Lung (tissue), 11 donors: ENCODE measurements at regions not wholly inside any gene's neighbourhood (a gene's known extent, or its start where the extent isn't known, plus 50 kb on each side); places are given as distances from the start of the nearest gene placed in this dataset.

Source experiments
- ATAC-seq: fragments of 200-7000 bp; cut with Tn5 transposase; one replicate; pipeline ENCODE4 v1.9.1; 2020; ENCODE audit warnings: moderate number of reproducible peaks; ENCODE audit not compliant: insufficient read depth, low FRiP score
- DNase-seq, 3 donors: peaks; one replicate each; pipeline ENCODE4 v3.0.0-alpha.2; 2013 to 2017
- H3K27ac ChIP-seq, 2 donors: one replicate each; pipeline ENCODE4 v1.5.1; 2013; ENCODE audit warnings: mild to moderate bottlenecking in 2 of 2, moderate library complexity in 2 of 2, control low read depth in 1 of 2, inconsistent platforms in 1 of 2, low read depth in 1 of 2, low read length in 1 of 2
- H3K27me3 ChIP-seq, 3 donors: one replicate each; pipeline ENCODE4 v1.5.1; 2013; ENCODE audit warnings: low read length in 2 of 3; ENCODE audit not compliant: control insufficient read depth in 3 of 3, insufficient read depth in 3 of 3
- H3K36me3 ChIP-seq, 4 donors: one replicate each; pipeline ENCODE4 v1.5.1; 2013; ENCODE audit warnings: low read length in 4 of 4, mild to moderate bottlenecking in 1 of 4, moderate library complexity in 1 of 4; ENCODE audit not compliant: control insufficient read depth in 4 of 4, insufficient read depth in 4 of 4
- H3K4me1 ChIP-seq, 5 donors: one replicate each; pipeline ENCODE4 v1.5.1; 2013; ENCODE audit warnings: low read length in 5 of 5, mild to moderate bottlenecking in 2 of 5, moderate library complexity in 1 of 5; ENCODE audit not compliant: control insufficient read depth in 5 of 5, insufficient read depth in 5 of 5
- H3K4me3 ChIP-seq: one replicate; pipeline ENCODE4 v1.5.1; 2013; ENCODE audit warnings: mild to moderate bottlenecking, control low read depth, moderate library complexity
- H3K9ac ChIP-seq, 2 donors: one replicate each; pipeline ENCODE4 v1.5.1; 2013; ENCODE audit warnings: low read length in 2 of 2, control low read depth in 1 of 2; ENCODE audit not compliant: insufficient read depth in 1 of 2
- H3K9me3 ChIP-seq, 4 donors: one replicate each; pipeline ENCODE4 v1.5.1; 2013; ENCODE audit warnings: low read length in 3 of 4, mild to moderate bottlenecking in 1 of 4, moderate library complexity in 1 of 4; ENCODE audit not compliant: control insufficient read depth in 4 of 4, insufficient read depth in 3 of 4
- CTCF ChIP-seq: IDR thresholded peaks from 2 replicates; pipeline ENCODE4 v1.5.1; 2012; ENCODE audit warnings: mild to moderate bottlenecking; ENCODE audit errors: control extremely low read depth, extremely low read depth
- WGBS, 2 donors: extraction: QIAGEN DNeasy Blood & Tissue Kit; methylation state at CpG; one replicate each; pipeline ENCODE4 v1.1.7; 2013; 5-methylcytosine and 5-hydroxymethylcytosine counted together
- donor health status: control.
- donor health status: control.
- donor health status: Bipolar disorder and iron deficiency.
- donor health status: healthy.
- donor health status: DM: yes; HTN: yes; CAD: no.

- 29 to 41% methylated on average over 8 of the region's 8 CpGs for WGBS, 2 donors
- H3K9ac ChIP-seq = no peak overlapping the region
- peak in 2 of 3 donors; percentile 89 to 91 for DNase-seq
Observed at GRCh38 chr2:146734042-146734820, 1110.6 kb upstream of the ACVR2A start.

GRCh38 chr2:146730882-146731281, 1113.9 kb upstream of the ACVR2A start:
- Histone ChIP-seq H3K36me3 (no peaks in the 10 kb centered on the region), H3K9ac (no peak overlapping the region), H3K27me3 (peaks cover 0 to 2% (median 0%) of the 10 kb centered on the region in 3 donors), H3K4me1 (peaks cover 0 to 5% (median 0%) of the 10 kb centered on the region in 5 donors), H3K27ac (no peak overlapping the region), H3K9me3 (no peaks in the 10 kb centered on the region), H3K4me3 (no peak overlapping the region)
- 90 to 94% methylated on average over 1 of the region's 1 CpG for WGBS, 2 donors
- TF ChIP-seq CTCF = no peak
- DNase-seq (no peak), ATAC-seq (no peak)

More at GRCh38 chr2:146734042-146734820, 1110.6 kb upstream of the ACVR2A start:
- peaks cover 0 to 2% (median 0%) of the 10 kb centered on the region in 3 donors for H3K27me3 ChIP-seq
- H3K9me3 ChIP-seq = no peaks in the 10 kb centered on the region
- H3K27ac ChIP-seq = no peak overlapping the region
- ATAC-seq = no peak
- TF ChIP-seq CTCF = peak; percentile 20
- no peaks in the 10 kb centered on the region for H3K36me3 ChIP-seq
- peaks cover 0 to 5% (median 0%) of the 10 kb centered on the region in 5 donors for H3K4me1 ChIP-seq
- no peak overlapping the region for H3K4me3 ChIP-seq

GRCh38 chr2:146721486-146721885, 1123.3 kb upstream of the ACVR2A start:
- no peak overlapping the region for H3K4me3 ChIP-seq
- H3K27me3 ChIP-seq = no peaks in the 10 kb centered on the region
- H3K9ac ChIP-seq = no peak overlapping the region
- ATAC-seq (no peak), DNase-seq (no peak)
- WGBS, 2 donors = 81 to 85% methylated on average over 7 of the region's 7 CpGs
- no peaks in the 10 kb centered on the region for H3K4me1 ChIP-seq
- no peaks in the 10 kb centered on the region for H3K36me3 ChIP-seq
- H3K9me3 ChIP-seq = peaks cover 0 to 16% (median 3%) of the 10 kb centered on the region in 4 donors
- no peak overlapping the region for H3K27ac ChIP-seq
- TF ChIP-seq CTCF = no peak

- no peaks in the 10 kb centered on the region for H3K27me3 ChIP-seq
- H3K9me3 ChIP-seq = peaks cover 0 to 16% (median 3%) of the 10 kb centered on the region in 4 donors
- DNase-seq (no peak), ATAC-seq (no peak)
- no peak overlapping the region for H3K4me3 ChIP-seq
- H3K4me1 ChIP-seq = no peaks in the 10 kb centered on the region
- no peaks in the 10 kb centered on the region for H3K36me3 ChIP-seq
- no peak for TF ChIP-seq CTCF
- WGBS, 2 donors = 86 to 91% methylated on average over 4 of the region's 4 CpGs
- H3K27ac ChIP-seq = no peak overlapping the region
- no peak overlapping the region for H3K9ac ChIP-seq
Observed at GRCh38 chr2:146720170-146720569, 1124.7 kb upstream of the ACVR2A start.
